Osteoblast (primary cell): ENCODE measurements at regions not wholly inside any gene's neighbourhood (a gene's known extent, or its start where the extent isn't known, plus 50 kb on each side); places are given as distances from the start of the nearest gene placed in this dataset.

Experiments used
- DNase-seq: peaks from one replicate; pipeline ENCODE4 v3.0.0; 2011; ENCODE audit warnings: low spot score, mixed read lengths; ENCODE audit not compliant: insufficient read length; ENCODE audit errors: missing footprints
- H2AFZ ChIP-seq: 2 replicates; pipeline ENCODE4 v1.6.0; 2011; ENCODE audit warnings: mild to moderate bottlenecking, low read length
- H3K27ac ChIP-seq: 2 replicates; pipeline ENCODE4 v1.5.1; 2011; ENCODE audit warnings: mild to moderate bottlenecking, low read depth, low read length, moderate library complexity
- H3K27me3 ChIP-seq: 2 replicates; pipeline ENCODE4 v1.6.0; 2012; ENCODE audit warnings: mild to moderate bottlenecking, control low read depth, inconsistent platforms, low read length, moderate library complexity; ENCODE audit not compliant: insufficient read depth
- H3K36me3 ChIP-seq: 2 replicates; pipeline ENCODE4 v1.5.1; 2011; ENCODE audit warnings: mild to moderate bottlenecking, low read length, control low read depth, moderate library complexity; ENCODE audit not compliant: insufficient read depth
- H3K4me1 ChIP-seq: 2 replicates; pipeline ENCODE4 v1.5.1; 2011; ENCODE audit warnings: mild to moderate bottlenecking, low read length, control low read depth, moderate library complexity; ENCODE audit not compliant: insufficient read depth
- H3K4me2 ChIP-seq: 2 replicates; pipeline ENCODE4 v1.6.0; 2011; ENCODE audit warnings: mild to moderate bottlenecking, low read length; ENCODE audit not compliant: insufficient read depth
- H3K4me3 ChIP-seq: fragments of 200-600 bp; sonication (generic); 3 replicates; pipeline ENCODE4 v1.5.1; 2012; ENCODE audit warnings: mild to moderate bottlenecking, low read length, inconsistent platforms; ENCODE audit not compliant: insufficient read depth
- H3K79me2 ChIP-seq: 2 replicates; pipeline ENCODE4 v1.6.0; 2012; ENCODE audit warnings: mild to moderate bottlenecking, low read length, control low read depth, inconsistent platforms; ENCODE audit not compliant: insufficient read depth
- H3K9me3 ChIP-seq: 2 replicates; pipeline ENCODE4 v1.5.1; 2011; ENCODE audit warnings: low read depth, low read length, control low read depth
- H4K20me1 ChIP-seq: 2 replicates; pipeline ENCODE4 v1.6.0; 2012; ENCODE audit warnings: mild to moderate bottlenecking, low read length, control low read depth; ENCODE audit not compliant: insufficient read depth
- TF ChIP-seq, protein P1 (sequence below): IDR thresholded peaks from 2 replicates; pipeline ENCODE4 v1.5.1; 2011; ENCODE audit warnings: mild to moderate bottlenecking, low read depth, low read length, moderate library complexity; ENCODE audit errors: extremely low read depth

DNA sequence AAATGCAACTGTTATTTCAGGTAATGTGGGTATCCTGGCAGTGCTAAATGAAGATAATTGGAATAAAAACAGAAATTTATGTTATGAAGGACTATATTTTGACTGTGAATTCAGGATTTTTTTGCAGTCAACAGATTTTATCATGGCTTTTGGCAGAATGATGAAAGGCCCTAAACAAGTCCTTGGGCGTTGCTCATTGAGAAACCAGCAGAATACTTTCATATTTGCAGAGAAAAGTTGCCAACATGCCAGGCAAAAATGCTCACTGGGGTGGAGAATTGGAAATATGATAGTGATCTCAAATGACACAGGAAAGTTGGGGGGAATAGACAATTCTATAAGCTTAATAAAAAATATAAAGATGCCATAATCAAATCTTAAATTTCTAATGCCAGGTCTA is 121.1 kb downstream of the GPR85 start:
- no peaks in the 10 kb centered on the region for H3K9me3 ChIP-seq
- H4K20me1 ChIP-seq = no peaks in the 10 kb centered on the region
- no peak overlapping the region for H3K4me3 ChIP-seq
- no peak for DNase-seq
- no peak overlapping the region for H2AFZ ChIP-seq
- TF ChIP-seq, protein P1, sequence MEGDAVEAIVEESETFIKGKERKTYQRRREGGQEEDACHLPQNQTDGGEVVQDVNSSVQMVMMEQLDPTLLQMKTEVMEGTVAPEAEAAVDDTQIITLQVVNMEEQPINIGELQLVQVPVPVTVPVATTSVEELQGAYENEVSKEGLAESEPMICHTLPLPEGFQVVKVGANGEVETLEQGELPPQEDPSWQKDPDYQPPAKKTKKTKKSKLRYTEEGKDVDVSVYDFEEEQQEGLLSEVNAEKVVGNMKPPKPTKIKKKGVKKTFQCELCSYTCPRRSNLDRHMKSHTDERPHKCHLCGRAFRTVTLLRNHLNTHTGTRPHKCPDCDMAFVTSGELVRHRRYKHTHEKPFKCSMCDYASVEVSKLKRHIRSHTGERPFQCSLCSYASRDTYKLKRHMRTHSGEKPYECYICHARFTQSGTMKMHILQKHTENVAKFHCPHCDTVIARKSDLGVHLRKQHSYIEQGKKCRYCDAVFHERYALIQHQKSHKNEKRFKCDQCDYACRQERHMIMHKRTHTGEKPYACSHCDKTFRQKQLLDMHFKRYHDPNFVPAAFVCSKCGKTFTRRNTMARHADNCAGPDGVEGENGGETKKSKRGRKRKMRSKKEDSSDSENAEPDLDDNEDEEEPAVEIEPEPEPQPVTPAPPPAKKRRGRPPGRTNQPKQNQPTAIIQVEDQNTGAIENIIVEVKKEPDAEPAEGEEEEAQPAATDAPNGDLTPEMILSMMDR = no peak
- H3K27me3 ChIP-seq = no peaks in the 10 kb centered on the region
- H3K27ac ChIP-seq = no peak overlapping the region
- H3K4me1 ChIP-seq = peaks cover 2% of the 10 kb centered on the region
- H3K36me3 ChIP-seq = no peaks in the 10 kb centered on the region
- no peak overlapping the region for H3K4me2 ChIP-seq
- no peaks in the 10 kb centered on the region for H3K79me2 ChIP-seq

GRCh38 chr7:112963634-112964033 is 123.0 kb downstream of the GPR85 start:
- no peaks in the 10 kb centered on the region for H3K79me2 ChIP-seq
- H3K27ac ChIP-seq = no peak overlapping the region
- no peaks in the 10 kb centered on the region for H4K20me1 ChIP-seq
- H3K9me3 ChIP-seq = no peaks in the 10 kb centered on the region
- peaks cover 2% of the 10 kb centered on the region for H3K4me1 ChIP-seq
- no peak for DNase-seq
- no peak overlapping the region for H3K4me3 ChIP-seq
- H3K4me2 ChIP-seq = no peak overlapping the region
- H2AFZ ChIP-seq = peak overlapping the region; percentile 8
- no peaks in the 10 kb centered on the region for H3K36me3 ChIP-seq
- no peaks in the 10 kb centered on the region for H3K27me3 ChIP-seq
- TF ChIP-seq, protein P1 = no peak

DNA sequence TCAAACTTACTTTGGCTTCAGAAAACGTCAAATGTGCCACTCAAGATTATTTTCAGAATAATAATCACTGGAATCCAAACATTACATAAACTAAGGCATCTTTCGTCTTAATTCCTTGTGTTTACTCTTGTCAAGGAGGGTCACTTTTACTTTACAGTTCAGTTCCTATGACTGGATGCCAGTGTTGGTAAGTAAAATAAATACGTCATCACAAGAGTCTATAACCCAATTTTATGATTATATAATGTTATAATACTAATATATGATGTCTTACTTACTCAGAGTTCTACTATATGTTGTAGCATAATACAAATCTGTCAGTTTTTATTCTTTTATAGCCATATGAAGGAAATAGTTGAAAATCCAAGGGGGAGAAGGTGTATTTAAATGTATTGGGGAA is 123.8 kb downstream of the GPR85 start:
- H3K4me1 ChIP-seq = peaks cover 2% of the 10 kb centered on the region
- no peaks in the 10 kb centered on the region for H3K9me3 ChIP-seq
- no peaks in the 10 kb centered on the region for H3K36me3 ChIP-seq
- TF ChIP-seq, protein P1 = no peak
- no peak overlapping the region for H3K27ac ChIP-seq
- no peak for DNase-seq
- H2AFZ ChIP-seq = no peak overlapping the region
- no peaks in the 10 kb centered on the region for H3K27me3 ChIP-seq
- H4K20me1 ChIP-seq = no peaks in the 10 kb centered on the region
- H3K4me3 ChIP-seq = no peak overlapping the region
- H3K4me2 ChIP-seq = no peak overlapping the region
- H3K79me2 ChIP-seq = no peaks in the 10 kb centered on the region

DNA sequence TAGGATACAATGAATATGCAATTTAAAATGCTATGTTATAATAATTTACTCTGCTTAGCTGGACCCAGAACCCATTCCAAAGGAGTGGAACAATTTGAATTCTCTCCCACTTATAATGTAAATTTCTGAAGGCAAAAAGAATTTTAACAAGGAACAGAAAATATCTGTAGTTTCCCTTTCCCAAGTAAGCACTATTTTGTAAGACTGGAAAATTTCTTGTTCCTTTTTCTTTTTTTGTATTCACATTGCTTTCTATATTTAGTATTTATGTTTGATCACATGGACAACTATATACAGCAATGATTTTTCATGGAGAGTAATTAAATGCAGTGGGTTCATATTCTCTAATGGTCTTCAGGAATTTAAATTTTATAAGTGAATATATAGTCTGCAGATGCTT is 127.4 kb downstream of the GPR85 start:
- Histone ChIP-seq H2AFZ (no peak overlapping the region), H3K4me3 (no peak overlapping the region), H3K27ac (no peak overlapping the region), H3K4me2 (no peak overlapping the region), H3K36me3 (no peaks in the 10 kb centered on the region), H4K20me1 (no peaks in the 10 kb centered on the region), H3K79me2 (no peaks in the 10 kb centered on the region), H3K27me3 (no peaks in the 10 kb centered on the region), H3K9me3 (no peaks in the 10 kb centered on the region), H3K4me1 (no peaks in the 10 kb centered on the region)
- no peak for DNase-seq
- TF ChIP-seq, protein P1 = no peak
